ENCODE measurements at regions not wholly inside any gene's neighbourhood (a gene's known extent, or its start where the extent isn't known, plus 50 kb on each side); places are given as distances from the start of the nearest gene placed in this dataset.

- TF ChIP-seq CTCF (IDR thresholded peaks at IDR 0.05 in 4 of 5, conservative IDR thresholded peaks at IDR 0.05 in 1 of 5) (no peak), POLR2A (IDR thresholded peaks at IDR 0.05) (no peak)
These were observed 323.1 kb upstream of the CBLB start for GRCh38 chr3:106191913-106192312.
